ENCODE measurements at regions not wholly inside any gene's neighbourhood (a gene's known extent, or its start where the extent isn't known, plus 50 kb on each side); places are given as distances from the start of the nearest gene placed in this dataset.
"Not testable (repeated sequence)": the region's sequence is repeated elsewhere in the genome, so short reads cannot be mapped to it uniquely, and the experiment has no call there.

- DNase-seq, result no peak
Observed at GRCh38 chr21:22314963-22315362, 1316.8 kb downstream of the NCAM2 start.

DNA sequence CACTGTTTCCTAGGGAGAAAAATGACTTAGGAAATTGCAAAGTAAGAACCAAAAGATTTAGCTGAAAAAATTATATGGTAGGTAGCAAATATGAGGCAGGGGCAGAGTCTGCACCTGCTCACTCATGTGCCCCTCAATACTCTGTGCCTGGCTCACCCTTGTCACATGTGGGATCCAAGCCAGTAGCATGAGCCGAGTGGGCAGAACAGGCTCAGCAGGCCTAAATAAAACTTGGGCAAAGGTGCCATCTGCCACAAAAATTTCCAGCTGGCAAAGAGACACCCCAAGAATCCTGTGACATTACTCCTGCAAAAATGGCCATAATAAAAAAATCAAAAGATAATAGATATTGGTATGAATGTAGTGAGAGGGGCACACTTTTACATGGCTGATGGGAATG is 1321.2 kb downstream of the NCAM2 start:
- no peak for DNase-seq

- no peak for DNase-seq
Observed at GRCh38 chr21:22342889-22343288, 1344.7 kb downstream of the NCAM2 start.

GRCh38 chr21:22343303-22343702 is 1345.1 kb downstream of the NCAM2 start:
- no peak for DNase-seq

DNA sequence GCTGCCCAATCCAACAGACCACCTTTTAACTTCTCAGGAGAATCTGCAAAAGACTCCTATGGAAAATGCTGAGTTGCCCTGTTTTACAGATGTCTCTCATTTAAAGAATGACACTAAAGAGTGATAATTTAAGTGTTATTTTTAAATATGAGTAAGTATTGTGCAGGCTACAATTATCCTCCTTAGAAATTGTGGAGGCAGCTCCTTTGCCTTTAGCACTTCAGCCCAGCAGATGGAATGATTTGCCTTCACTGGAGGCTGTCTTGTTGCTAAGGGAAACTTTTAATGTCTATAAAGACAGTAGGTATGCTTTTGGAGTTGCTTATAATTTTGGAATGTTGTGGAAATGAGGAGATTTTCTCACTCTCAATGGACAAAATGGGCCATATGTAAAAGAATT is 1345.5 kb downstream of the NCAM2 start:
- DNase-seq, result no peak

DNA sequence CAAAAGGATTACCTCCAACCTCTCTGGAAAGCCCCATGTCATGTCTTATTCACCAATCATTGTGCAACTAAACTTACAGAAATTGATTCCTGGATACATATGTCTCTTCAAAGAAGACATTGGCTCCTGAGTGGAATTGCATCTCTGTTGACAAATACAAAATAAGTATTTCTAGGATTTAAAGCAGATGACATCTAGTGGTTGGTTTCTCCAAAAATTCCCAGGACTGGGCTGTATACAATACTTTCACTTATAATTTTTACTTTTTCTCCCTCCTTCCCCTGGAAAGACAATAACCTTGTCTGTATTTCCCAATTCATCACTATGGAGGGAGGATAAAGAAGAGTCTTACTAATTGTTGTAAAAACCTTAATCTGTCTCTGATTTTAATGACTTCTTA is 1347.4 kb downstream of the NCAM2 start:
- no peak for DNase-seq

- no peak for DNase-seq
Observed at GRCh38 chr21:22346576-22346975, 1348.4 kb downstream of the NCAM2 start.

DNA sequence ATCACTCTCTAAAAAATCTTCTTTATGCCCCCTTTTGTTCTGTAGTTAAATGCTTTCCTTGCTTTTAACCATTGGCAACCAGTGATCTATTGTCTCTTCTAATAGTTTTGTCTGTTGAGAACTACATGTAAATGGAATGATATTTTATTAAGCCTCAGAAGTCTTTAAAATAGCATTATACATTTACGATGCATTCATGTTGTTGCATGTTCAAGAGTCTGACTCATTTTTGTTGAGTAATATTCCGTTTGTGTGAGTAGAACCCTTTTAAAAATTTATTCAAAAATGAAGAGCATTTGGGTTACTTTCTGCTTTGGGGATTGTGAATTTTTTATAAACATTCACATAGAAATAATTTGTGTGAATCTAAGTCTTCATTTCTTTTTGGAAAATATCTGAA is 1352.9 kb downstream of the NCAM2 start:
- no peak for DNase-seq

DNA sequence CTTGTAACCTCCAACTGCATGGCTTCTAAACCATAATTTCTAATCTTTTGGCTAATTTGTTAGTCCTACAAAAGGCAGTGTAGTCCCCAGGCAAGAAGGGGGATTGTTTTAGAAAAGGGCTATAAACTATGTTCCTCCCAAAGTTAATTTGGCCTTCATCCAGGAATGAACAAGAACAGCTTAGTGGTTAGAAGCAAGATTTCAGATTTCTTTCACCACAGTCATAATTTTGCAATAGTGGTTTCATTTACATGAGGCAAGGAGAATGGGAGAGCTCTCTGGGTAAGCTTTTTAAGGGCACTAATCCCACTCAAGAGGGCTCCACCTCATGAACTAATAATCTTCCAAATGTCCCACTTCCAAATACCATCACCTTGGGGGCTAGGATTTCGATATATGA is 1353.9 kb downstream of the NCAM2 start:
- no peak for DNase-seq

DNA sequence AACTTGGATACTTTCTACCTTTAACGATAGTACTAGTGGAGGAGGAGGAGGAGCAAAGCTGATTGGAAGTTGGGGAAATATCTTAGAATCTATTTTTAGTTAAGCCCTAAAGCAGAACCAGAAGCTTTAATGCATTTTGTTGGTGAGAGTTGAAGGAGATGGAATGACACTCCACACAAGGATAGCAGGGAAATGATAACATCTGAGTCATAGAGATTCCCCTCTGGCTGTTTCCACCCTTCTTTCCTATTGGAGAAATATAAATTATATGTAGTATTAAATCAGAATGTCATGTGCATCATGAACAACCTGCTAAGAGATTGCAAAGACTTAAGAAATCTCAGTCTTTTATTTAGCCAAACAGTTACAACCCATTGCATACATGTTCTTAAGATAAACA is 1357.7 kb downstream of the NCAM2 start:
- no peak for DNase-seq

DNA sequence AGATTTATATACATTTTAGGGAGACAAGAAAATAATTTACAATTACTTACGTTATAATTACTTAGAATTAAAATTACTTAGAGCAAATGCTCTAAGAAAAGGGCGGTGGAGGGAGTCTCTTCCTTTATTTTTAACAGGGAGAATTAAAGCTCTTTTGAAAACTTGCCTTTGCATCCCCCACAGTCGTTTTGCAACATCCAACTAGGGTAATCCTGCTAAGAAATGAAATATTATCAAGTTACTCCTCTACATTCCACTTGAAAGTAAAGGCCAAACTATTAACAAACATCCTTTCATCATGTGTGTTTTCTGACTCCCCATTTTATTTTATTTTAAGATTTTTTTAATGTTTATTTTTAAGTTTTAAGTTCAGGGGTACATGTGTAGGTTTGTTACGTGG is 1358.5 kb downstream of the NCAM2 start:
- no peak for DNase-seq

GRCh38 chr21:22359599-22359998 is 1361.4 kb downstream of the NCAM2 start:
- not testable (repeated sequence) for DNase-seq

DNA sequence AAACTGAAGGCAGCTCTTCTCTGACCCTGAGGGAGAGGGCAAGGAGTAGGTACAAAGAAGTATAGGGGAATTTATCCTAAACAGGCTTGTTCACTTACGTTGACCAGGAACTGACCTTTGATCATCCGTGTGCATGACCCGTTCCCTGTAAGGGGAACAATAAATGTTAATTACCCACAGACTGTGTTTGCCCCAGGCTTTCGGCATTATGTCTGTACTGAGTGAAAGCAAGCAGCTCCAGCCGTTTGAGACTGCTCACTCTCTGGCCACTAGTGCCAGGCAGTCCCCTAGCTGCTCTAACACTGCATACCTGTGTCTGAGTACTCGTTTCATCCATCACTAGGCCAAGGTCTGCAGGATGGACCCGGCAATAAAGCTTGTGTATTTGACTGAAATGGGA is 1365.3 kb downstream of the NCAM2 start:
- DNase-seq, result no peak

DNA sequence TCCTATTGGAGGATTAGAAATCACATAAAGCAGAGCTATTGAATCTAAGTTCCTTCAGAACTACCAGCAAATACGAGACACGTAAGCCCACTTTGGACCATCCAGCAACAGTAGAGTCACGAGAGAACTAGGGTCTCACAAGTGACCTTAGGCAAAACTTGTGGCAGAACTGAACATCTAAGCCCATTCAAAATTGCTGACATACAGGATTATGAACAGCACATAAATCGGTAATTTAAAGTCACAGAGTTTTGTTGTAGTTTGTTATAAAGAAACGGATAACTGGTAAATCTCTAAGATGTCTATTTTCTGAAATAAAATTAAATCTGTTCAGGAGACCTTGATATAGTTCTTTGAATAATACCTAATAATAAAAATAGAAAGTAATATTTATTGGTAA is 1366.0 kb downstream of the NCAM2 start:
- DNase-seq, result no peak

- DNase-seq, result no peak
Observed at GRCh38 chr21:22374218-22374969, 1376.2 kb downstream of the NCAM2 start.

DNA sequence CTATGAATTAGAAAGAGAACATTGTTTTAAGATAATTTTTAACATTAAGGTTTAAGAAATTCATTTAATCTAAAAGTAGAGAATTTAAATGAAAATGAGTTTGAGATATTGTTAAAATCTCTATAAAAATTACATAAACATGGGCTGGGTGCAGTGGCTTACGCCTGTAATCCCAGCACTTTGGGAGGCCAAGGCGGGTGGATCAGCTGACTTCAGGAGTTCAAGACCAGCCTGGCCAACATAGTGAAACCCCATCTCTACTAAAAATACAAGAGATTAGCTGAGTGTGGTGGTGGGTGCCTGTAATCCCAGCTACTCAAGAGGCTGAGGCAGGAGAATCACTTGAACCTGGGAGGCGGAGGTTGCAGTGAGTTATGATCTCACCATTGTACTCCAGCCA is 1379.6 kb downstream of the NCAM2 start:
- not testable (repeated sequence) for DNase-seq

DNA sequence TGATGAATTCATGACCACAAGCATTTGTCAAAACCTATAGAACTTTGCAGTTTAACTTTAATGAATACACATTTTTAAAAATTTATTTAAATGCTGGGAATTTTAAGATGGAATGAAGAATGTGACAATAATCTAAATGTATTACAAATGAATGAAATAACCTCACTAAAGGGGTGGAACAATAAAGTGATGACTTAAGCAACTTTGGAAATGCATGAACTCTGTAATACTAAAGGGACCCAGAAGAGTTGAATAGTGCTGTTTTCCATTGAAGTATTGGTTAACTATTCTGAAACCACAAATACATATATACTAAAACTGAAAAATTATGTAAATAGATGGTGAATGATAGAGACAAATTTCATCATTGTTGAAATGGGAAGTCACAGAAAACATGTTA is 1395.1 kb downstream of the NCAM2 start:
- no peak for DNase-seq

DNA sequence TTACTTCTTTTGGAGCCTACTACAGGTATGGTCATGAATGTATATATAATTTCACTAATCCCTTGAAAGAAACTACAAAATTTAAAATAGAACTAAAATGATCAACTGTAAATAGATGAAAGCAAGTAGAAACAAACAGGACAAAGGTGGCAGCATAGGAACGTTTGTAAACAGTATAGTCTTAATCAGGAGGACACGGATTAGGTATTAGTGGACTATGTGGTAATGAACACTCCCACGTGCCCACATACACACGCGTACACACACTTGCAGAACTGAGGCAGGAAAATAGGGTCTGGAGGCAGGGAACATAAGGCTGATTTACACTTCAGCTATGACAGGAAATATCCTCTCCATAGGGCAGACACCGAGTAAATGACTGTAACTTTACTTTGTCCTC is 1397.8 kb downstream of the NCAM2 start:
- DNase-seq, result no peak

DNA sequence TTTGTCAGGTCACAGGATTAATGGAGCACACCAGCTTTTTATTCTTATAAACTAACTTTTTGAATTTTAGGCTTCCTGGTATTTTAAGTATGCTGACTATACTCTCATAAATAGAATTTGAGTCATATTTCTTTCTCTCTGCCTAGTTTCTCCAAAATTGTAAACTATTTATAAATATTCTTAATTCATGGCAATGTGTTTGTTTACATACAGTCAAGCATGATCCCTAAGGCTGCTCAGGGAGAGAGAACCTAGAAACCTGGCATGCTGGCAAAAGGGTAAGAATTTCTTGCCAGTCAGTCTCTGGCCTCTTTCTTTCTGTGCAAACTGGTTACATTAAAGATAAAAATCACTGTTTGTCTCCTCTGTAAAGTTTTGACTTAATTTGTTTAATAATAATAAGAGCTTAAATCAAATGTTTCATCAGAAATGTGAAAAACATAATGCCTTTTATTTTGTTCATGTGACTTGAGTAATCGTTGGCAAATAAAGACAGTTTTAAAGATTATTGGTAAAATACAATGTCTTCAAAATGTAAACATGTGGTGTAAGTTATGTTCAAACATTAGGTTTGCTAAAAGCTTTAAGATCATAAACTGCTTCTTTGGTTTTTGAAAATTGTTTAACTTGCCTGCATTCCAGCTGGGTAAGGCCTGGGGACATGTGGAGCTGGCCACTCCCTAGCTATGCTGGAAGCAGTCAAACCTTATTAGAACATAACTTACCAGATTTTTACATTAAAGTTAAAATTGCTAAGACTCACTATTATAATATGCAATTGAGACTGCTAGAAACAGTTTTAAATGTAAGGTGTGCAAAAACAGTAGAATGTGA is 1401.7 kb downstream of the NCAM2 start:
- DNase-seq, result no peak

- DNase-seq, result no peak
Observed at GRCh38 chr21:22409571-22409970, 1411.4 kb downstream of the NCAM2 start.

GRCh38 chr21:22416555-22416954 is 1418.3 kb downstream of the NCAM2 start:
- DNase-seq, result no peak

DNA sequence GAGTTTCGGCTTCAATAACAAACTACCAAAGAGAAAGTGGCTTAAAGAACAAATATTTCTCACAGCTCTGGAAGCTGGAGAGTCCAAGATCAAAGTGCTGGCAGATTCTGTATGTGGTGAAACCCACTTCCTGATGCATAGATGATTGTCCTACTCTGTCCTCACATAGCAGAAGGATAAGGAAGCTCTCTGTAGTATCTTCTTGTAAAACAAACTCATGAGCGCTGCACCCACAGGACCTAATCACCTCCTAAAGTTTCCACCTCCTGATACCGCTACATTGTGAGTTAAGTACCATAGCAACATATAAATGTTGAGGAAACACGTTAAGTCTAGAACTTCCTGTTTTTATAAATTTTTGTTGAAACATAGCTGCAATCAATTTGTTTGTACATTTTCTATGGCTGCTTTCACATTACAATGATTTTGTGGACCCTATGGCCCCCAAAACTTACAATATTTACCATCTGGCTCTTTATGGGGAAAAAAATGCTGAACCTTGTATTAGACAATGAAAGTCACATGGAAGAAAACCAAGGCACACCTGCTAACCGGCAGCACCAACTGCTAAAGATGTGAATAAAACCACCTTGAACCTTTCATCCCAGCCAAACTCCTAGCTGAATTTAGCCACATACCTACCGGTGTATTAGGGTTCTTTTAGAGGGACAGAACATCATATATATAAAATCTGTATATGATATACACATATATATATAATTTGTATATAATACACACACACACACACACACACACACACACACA is 1423.4 kb downstream of the NCAM2 start:
- no peak for DNase-seq

DNA sequence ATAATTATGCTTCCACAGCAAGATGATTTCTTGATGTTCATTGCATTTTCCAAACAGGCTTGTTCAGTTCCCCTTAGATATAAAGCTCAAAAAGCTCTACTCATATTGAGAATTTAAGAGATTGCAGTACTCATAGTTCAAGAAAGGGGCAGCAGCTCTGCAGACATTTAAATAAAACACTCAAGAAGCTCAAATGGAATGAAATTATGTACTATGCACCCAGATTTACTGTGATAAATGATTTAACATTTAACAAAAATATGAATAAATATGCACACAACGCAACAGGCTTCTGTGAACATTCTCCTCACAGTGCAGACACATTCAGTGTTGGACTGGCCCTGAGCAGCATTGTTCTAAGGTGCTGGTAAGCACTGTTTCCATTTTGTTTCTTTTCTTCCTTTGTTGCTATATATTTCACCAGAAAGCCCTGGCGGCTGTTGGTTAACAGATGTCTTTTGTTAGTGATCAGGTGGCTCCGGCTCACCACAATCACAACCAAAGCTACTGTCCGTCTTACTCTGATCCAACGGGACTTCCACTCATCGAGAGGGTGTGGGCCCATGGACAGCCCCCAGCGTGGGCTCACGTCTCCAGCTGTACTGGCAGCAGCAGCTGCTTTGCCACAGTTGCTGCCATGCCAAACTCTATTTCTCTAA is 1440.3 kb downstream of the NCAM2 start:
- no peak for DNase-seq
